SK-N-SH (cell line): ENCODE measurements at regions not wholly inside any gene's neighbourhood (a gene's known extent, or its start where the extent isn't known, plus 50 kb on each side); places are given as distances from the start of the nearest gene placed in this dataset.

Source experiments
- CTCF ChIP-seq: fragments of 200-600 bp; sonication (generic); IDR thresholded peaks from 2 replicates; pipeline ENCODE4 v1.6.1; 2017; ENCODE audit warnings: antibody characterized with exemption, mild to moderate bottlenecking, moderate library complexity
- EZH2phosphoT487 ChIP-seq: fragments of 200-600 bp; sonication (generic); IDR thresholded peaks from 2 replicates; pipeline ENCODE4 v1.6.1; 2017; ENCODE audit warnings: low read depth, mixed run types, mild to moderate bottlenecking, antibody characterized with exemption, moderate library complexity, borderline replicate concordance
- JUND ChIP-seq: IDR thresholded peaks from 2 replicates; pipeline ENCODE4 v1.4.0; 2012
- MXI1 ChIP-seq: IDR thresholded peaks from 2 replicates; pipeline ENCODE4 v1.6.1; 2012; ENCODE audit warnings: mild to moderate bottlenecking, low read depth, low read length, improper control_type of control experiment
- RAD21 ChIP-seq: IDR thresholded peaks from 2 replicates; pipeline ENCODE4 v1.6.1; 2012; ENCODE audit warnings: mild to moderate bottlenecking, low read length
- RXRA ChIP-seq: IDR thresholded peaks from 2 replicates; pipeline ENCODE4 v1.4.0; 2012; ENCODE audit warnings: low read depth, mild to moderate bottlenecking, borderline replicate concordance
- SMC3 ChIP-seq: IDR thresholded peaks from 2 replicates; pipeline ENCODE4 v1.6.1; 2012; ENCODE audit warnings: low read depth, low read length, improper control_type of control experiment
- TAF1 ChIP-seq: IDR thresholded peaks from 2 replicates; pipeline ENCODE4 v1.6.1; 2012; ENCODE audit warnings: low read depth, mild to moderate bottlenecking, low read length, moderate library complexity, borderline replicate concordance
- TCF12 ChIP-seq: IDR thresholded peaks from 2 replicates; pipeline ENCODE4 v1.4.0; 2012
- TEAD4 ChIP-seq: IDR thresholded peaks from 2 replicates; pipeline ENCODE4 v1.4.0; 2012; ENCODE audit warnings: mild to moderate bottlenecking, borderline replicate concordance; ENCODE audit not compliant: insufficient read depth

GRCh38 chr9:28946648-28947047, 1373.4 kb upstream of the C9orf72 start:
- TF ChIP-seq SMC3 (no peak), CTCF (no peak), TAF1 (no peak), TEAD4 (no peak), TCF12 (no peak), JUND (no peak), EZH2phosphoT487 (no peak), RXRA (no peak), RAD21 (no peak), MXI1 (no peak)
